ENCODE measurements at regions not wholly inside any gene's neighbourhood (a gene's known extent, or its start where the extent isn't known, plus 50 kb on each side); places are given as distances from the start of the nearest gene placed in this dataset.
"Not testable (repeated sequence)": the region's sequence is repeated elsewhere in the genome, so short reads cannot be mapped to it uniquely, and the experiment has no call there.

- intact Hi-C loops (cut with micrococcal nuclease): no loop called here
Observed at GRCh38 chr2:183840061-183840584, 715.9 kb downstream of the NUP35 start.

GRCh38 chr2:183849826-183850225 is 725.6 kb downstream of the NUP35 start:
- DNase-seq; intact Hi-C loops (cut with micrococcal nuclease); ATAC-seq: not testable (repeated sequence)

More at GRCh38 chr2:183840061-183840584, 715.9 kb downstream of the NUP35 start:
- ATAC-seq: no peak
- no peak for DNase-seq

GRCh38 chr2:183859129-183859528 is 734.9 kb downstream of the NUP35 start:
- intact Hi-C loops (cut with micrococcal nuclease): no loop called here

GRCh38 chr2:183866666-183867065 is 731.7 kb upstream of the ZNF804A start:
- ATAC-seq: no peak
- intact Hi-C loops (cut with micrococcal nuclease): no loop called here
- no peak for DNase-seq

More at GRCh38 chr2:183859129-183859528, 734.9 kb downstream of the NUP35 start:
- no peak for ATAC-seq
- no peak for DNase-seq

- ATAC-seq (no peak), DNase-seq (no peak)
Observed at GRCh38 chr2:183867206-183867605, 731.1 kb upstream of the ZNF804A start.

GRCh38 chr2:183868153-183868552 is 730.2 kb upstream of the ZNF804A start:
- intact Hi-C loops (cut with micrococcal nuclease): no loop called here
- ATAC-seq (no peak), DNase-seq (no peak)

More at GRCh38 chr2:183867206-183867605, 731.1 kb upstream of the ZNF804A start:
- intact Hi-C loops (cut with micrococcal nuclease): no loop called here

GRCh38 chr2:183868707-183869106 is 729.6 kb upstream of the ZNF804A start:
- intact Hi-C loops (cut with micrococcal nuclease): no loop called here
- no peak for DNase-seq
- no peak for ATAC-seq

GRCh38 chr2:183872131-183872530 is 726.2 kb upstream of the ZNF804A start:
- intact Hi-C loops (cut with micrococcal nuclease): no loop called here
- no peak for ATAC-seq
- DNase-seq: no peak

GRCh38 chr2:183881978-183882377 is 716.4 kb upstream of the ZNF804A start:
- DNase-seq: no peak
- intact Hi-C loops (cut with micrococcal nuclease): no loop called here
- ATAC-seq: no peak

GRCh38 chr2:183892315-183892941 is 705.9 kb upstream of the ZNF804A start:
- no peak for ATAC-seq
- intact Hi-C loops (cut with micrococcal nuclease): no loop called here
- no peak for DNase-seq

GRCh38 chr2:183898641-183899040 is 699.7 kb upstream of the ZNF804A start:
- intact Hi-C loops (cut with micrococcal nuclease): no loop called here
- ATAC-seq (no peak), DNase-seq (no peak)

GRCh38 chr2:183901931-183902330 is 696.4 kb upstream of the ZNF804A start:
- intact Hi-C loops (cut with micrococcal nuclease): no loop called here
- ATAC-seq: no peak
- no peak for DNase-seq

- intact Hi-C loops (cut with micrococcal nuclease): no loop called here
- DNase-seq: no peak
- ATAC-seq: no peak
Observed at GRCh38 chr2:183903026-183903425, 695.3 kb upstream of the ZNF804A start.

- DNase-seq; ATAC-seq; intact Hi-C loops (cut with micrococcal nuclease): not testable (repeated sequence)
Observed at GRCh38 chr2:183916041-183916440, 682.3 kb upstream of the ZNF804A start.

- ATAC-seq (no peak), DNase-seq (no peak)
- intact Hi-C loops (cut with micrococcal nuclease): no loop called here
Observed at GRCh38 chr2:183919167-183919566, 679.2 kb upstream of the ZNF804A start.

GRCh38 chr2:183919926-183920325 is 678.4 kb upstream of the ZNF804A start:
- ATAC-seq: no peak
- intact Hi-C loops (cut with micrococcal nuclease): no loop called here
- DNase-seq: no peak

- no peak for ATAC-seq
- intact Hi-C loops (cut with micrococcal nuclease): no loop called here
- DNase-seq: no peak
Observed at GRCh38 chr2:183925281-183925680, 673.0 kb upstream of the ZNF804A start.

GRCh38 chr2:183926433-183926832 is 671.9 kb upstream of the ZNF804A start:
- ATAC-seq: peak; percentile 38
- no peak for DNase-seq
- intact Hi-C loops (cut with micrococcal nuclease): no loop called here

- no peak for DNase-seq
- ATAC-seq: peak; percentile 45
- intact Hi-C loops (cut with micrococcal nuclease): no loop called here
Observed at GRCh38 chr2:183927406-183928325, 670.7 kb upstream of the ZNF804A start.

GRCh38 chr2:183935005-183935404 is 663.3 kb upstream of the ZNF804A start:
- no peak for DNase-seq
- intact Hi-C loops (cut with micrococcal nuclease): no loop called here
- no peak for ATAC-seq

All from left ventricle myocardium superior (tissue), 1 donor.